ENCODE measurements at regions not wholly inside any gene's neighbourhood (a gene's known extent, or its start where the extent isn't known, plus 50 kb on each side); places are given as distances from the start of the nearest gene placed in this dataset.

DNA sequence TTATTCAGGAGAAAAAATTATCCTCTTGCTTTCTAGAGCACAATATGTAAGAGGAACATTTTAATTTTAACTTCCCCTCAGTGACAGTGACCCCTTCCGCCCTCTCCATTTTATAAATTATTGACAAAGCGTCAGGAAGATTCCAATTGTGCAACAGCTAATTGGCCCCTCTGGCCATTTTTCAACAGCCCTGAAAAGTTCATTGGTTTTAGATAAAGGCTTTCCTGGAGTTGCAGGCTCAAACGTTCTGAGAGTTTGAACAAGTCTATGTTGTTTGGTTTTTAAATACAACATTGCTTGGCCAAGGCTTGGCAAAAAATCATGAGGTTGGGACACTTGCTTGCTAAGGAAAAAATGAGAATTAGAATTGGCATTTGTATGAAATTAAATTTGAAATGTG, 422.2 kb upstream of the ANKRD30A start:
- no peaks in the 10 kb centered on the region for H3K27me3 ChIP-seq
- no peak overlapping the region for H3K4me3 ChIP-seq
- TF ChIP-seq POLR2A (IDR thresholded peaks at IDR 0.05), result no peak
- TF ChIP-seq, protein P1, sequence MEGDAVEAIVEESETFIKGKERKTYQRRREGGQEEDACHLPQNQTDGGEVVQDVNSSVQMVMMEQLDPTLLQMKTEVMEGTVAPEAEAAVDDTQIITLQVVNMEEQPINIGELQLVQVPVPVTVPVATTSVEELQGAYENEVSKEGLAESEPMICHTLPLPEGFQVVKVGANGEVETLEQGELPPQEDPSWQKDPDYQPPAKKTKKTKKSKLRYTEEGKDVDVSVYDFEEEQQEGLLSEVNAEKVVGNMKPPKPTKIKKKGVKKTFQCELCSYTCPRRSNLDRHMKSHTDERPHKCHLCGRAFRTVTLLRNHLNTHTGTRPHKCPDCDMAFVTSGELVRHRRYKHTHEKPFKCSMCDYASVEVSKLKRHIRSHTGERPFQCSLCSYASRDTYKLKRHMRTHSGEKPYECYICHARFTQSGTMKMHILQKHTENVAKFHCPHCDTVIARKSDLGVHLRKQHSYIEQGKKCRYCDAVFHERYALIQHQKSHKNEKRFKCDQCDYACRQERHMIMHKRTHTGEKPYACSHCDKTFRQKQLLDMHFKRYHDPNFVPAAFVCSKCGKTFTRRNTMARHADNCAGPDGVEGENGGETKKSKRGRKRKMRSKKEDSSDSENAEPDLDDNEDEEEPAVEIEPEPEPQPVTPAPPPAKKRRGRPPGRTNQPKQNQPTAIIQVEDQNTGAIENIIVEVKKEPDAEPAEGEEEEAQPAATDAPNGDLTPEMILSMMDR (IDR thresholded peaks at IDR 0.05), result no peak
- DNase-seq, result no peak
- no peaks in the 10 kb centered on the region for H3K9me3 ChIP-seq
- intact Hi-C loops (cut with DNase I; ENCODE audit: low total_unique reads), result no loop called here
- no peaks in the 10 kb centered on the region for H3K36me3 ChIP-seq (ENCODE audit: low read depth, missing control alignments)
- no peak overlapping the region for H3K27ac ChIP-seq
- no peaks in the 10 kb centered on the region for H3K4me1 ChIP-seq
- WGBS, 2 donors, result 46 to 53% methylated on average over 3 of the region's 3 CpGs

DNA sequence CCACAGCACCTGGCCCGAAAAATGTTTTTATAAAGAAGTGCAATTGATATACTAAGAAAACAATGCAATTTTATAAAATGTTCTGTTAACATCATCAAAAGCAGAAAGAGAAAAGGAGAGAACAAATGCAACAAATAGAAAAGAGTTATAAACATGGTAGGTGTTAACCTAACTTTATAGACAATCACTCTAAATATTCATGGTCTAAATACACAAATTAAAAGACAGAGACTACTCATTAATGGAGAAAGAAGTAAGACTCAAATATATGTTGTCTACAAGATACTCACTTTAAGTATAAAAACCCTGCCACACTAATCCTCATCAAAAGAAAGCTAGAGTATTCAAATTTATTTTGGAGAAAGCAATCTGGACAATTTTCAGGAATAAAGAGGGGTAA, 425.3 kb upstream of the ANKRD30A start:
- DNase-seq, result no peak
- H3K4me3 ChIP-seq, result no peak overlapping the region
- no peak overlapping the region for H3K27ac ChIP-seq
- intact Hi-C loops (cut with DNase I; ENCODE audit: low total_unique reads), result no loop called here
- no peaks in the 10 kb centered on the region for H3K27me3 ChIP-seq
- H3K9me3 ChIP-seq, result no peaks in the 10 kb centered on the region
- H3K4me1 ChIP-seq, result no peaks in the 10 kb centered on the region
- no peaks in the 10 kb centered on the region for H3K36me3 ChIP-seq (ENCODE audit: low read depth, missing control alignments)
- WGBS, 2 donors, result 85 to 100% methylated on average over 1 of the region's 1 CpG
- TF ChIP-seq POLR2A (IDR thresholded peaks at IDR 0.05), result no peak
- TF ChIP-seq, protein P1 (IDR thresholded peaks at IDR 0.05), result no peak

DNA sequence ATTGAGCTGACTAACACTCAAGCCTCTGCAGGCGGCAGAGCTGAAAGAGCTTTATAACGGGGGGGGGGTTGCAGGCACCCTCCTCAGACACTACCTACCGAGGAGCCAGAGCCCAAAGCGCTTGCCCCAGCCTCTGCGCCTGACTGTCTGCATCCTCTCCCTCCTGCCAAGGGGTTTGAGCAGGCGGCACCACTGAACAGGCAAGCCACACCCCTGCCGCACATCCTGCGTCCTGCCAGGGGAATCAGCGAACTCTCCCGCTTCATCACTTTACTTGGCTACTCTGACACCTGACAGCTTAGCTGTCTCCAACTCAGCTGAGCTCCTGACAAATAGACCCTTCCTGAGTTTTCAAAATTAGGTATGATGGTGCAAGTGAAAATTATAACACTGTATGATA, 432.6 kb upstream of the ANKRD30A start:
- Histone ChIP-seq H3K27ac (no peak overlapping the region), H3K36me3 (ENCODE audit: low read depth, missing control alignments) (no peaks in the 10 kb centered on the region), H3K4me3 (no peak overlapping the region), H3K9me3 (no peaks in the 10 kb centered on the region), H3K27me3 (no peaks in the 10 kb centered on the region), H3K4me1 (no peaks in the 10 kb centered on the region)
- 52 to 64% methylated on average over 10 of the region's 10 CpGs for WGBS, 2 donors
- intact Hi-C loops (cut with DNase I; ENCODE audit: low total_unique reads), result no loop called here
- no peak for DNase-seq
- TF ChIP-seq POLR2A (IDR thresholded peaks at IDR 0.05), result no peak
- TF ChIP-seq, protein P1 (IDR thresholded peaks at IDR 0.05), result no peak

DNA sequence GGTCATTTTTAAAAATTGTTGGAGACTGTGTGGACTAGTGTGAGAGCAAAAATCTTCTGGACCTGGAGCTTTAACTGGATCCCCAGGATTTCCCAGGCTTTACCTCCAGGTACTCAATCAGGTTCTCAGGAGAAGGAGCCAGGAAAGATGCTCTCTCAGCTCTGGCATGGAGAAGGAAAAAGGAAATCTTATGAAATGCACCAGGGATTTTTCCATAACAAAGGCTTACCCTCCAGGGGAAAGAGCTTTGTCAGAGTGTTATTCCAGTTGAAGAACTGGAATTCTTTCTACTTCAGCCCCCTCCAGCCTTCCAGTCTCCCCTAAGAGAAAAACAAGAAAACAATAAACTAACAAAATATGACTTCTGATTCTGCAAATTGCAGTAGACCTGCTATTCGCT, 436.7 kb upstream of the ANKRD30A start:
- Histone ChIP-seq H3K27ac (no peak overlapping the region), H3K9me3 (no peaks in the 10 kb centered on the region), H3K4me3 (no peak overlapping the region), H3K27me3 (no peaks in the 10 kb centered on the region), H3K36me3 (ENCODE audit: low read depth, missing control alignments) (no peaks in the 10 kb centered on the region), H3K4me1 (no peaks in the 10 kb centered on the region)
- TF ChIP-seq POLR2A (IDR thresholded peaks at IDR 0.05), result no peak
- TF ChIP-seq, protein P1 (IDR thresholded peaks at IDR 0.05), result no peak
- no peak for DNase-seq
- intact Hi-C loops (cut with DNase I; ENCODE audit: low total_unique reads), result no loop called here
- 95 to 100% methylated on average over 1 of the region's 1 CpG for WGBS, 2 donors

DNA sequence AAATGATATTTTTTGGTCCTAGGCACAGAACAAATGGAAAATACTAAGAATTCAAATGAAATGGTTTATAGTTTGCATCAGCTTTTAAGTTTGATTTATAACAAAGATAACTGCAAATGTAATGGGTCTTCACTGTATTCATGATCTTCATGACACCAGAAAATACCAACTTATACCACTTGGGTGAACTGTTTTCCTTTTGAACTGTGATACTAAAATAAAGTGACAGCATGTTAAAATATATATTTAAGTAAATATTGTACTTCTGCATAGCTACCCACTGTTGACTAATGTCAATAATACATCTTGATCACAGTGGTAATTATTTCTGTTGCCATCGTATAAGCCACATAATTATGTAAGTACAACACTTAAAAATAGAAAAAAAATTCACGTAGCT, 442.0 kb upstream of the ANKRD30A start:
- H3K4me1 ChIP-seq, result no peaks in the 10 kb centered on the region
- H3K27ac ChIP-seq, result no peak overlapping the region
- WGBS, 2 donors, result 60 to 64% methylated on average over 2 of the region's 2 CpGs
- H3K9me3 ChIP-seq, result no peaks in the 10 kb centered on the region
- DNase-seq, result no peak
- H3K4me3 ChIP-seq, result no peak overlapping the region
- intact Hi-C loops (cut with DNase I; ENCODE audit: low total_unique reads), result no loop called here
- no peaks in the 10 kb centered on the region for H3K36me3 ChIP-seq (ENCODE audit: low read depth, missing control alignments)
- H3K27me3 ChIP-seq, result no peaks in the 10 kb centered on the region
- TF ChIP-seq POLR2A (IDR thresholded peaks at IDR 0.05), result no peak
- TF ChIP-seq, protein P1 (IDR thresholded peaks at IDR 0.05), result no peak
